Non-pigmented ciliary epithelial cell (primary cell): ENCODE measurements at regions not wholly inside any gene's neighbourhood (a gene's known extent, or its start where the extent isn't known, plus 50 kb on each side); places are given as distances from the start of the nearest gene placed in this dataset.

Source experiments
- DNase-seq: peaks from one replicate; pipeline ENCODE4 v3.0.0-alpha.2; 2010; ENCODE audit warnings: low read depth

- DNase-seq = no peak
Observed at GRCh38 chr9:16312962-16313546, 557.4 kb downstream of the BNC2 start.

GRCh38 chr9:16314476-16314875 is 556.0 kb downstream of the BNC2 start:
- DNase-seq = no peak

GRCh38 chr9:16315720-16316119 is 554.8 kb downstream of the BNC2 start:
- DNase-seq = no peak

- no peak for DNase-seq
Observed at GRCh38 chr9:16316456-16316855, 554.0 kb downstream of the BNC2 start.

GRCh38 chr9:16316911-16317817 is 553.3 kb downstream of the BNC2 start:
- no peak for DNase-seq

- no peak for DNase-seq
Observed at GRCh38 chr9:16318516-16319060, 551.9 kb downstream of the BNC2 start.

- DNase-seq = no peak
Observed at GRCh38 chr9:16319646-16320045, 550.8 kb downstream of the BNC2 start.

- no peak for DNase-seq
Observed at GRCh38 chr9:16320338-16320902, 550.0 kb downstream of the BNC2 start.

- no peak for DNase-seq
Observed at GRCh38 chr9:16321461-16322119, 548.9 kb downstream of the BNC2 start.

GRCh38 chr9:16322849-16323248 is 547.6 kb downstream of the BNC2 start:
- no peak for DNase-seq

- DNase-seq = no peak
Observed at GRCh38 chr9:16325966-16326365, 544.5 kb downstream of the BNC2 start.

GRCh38 chr9:16328349-16328748 is 542.1 kb downstream of the BNC2 start:
- no peak for DNase-seq

- DNase-seq = no peak
Observed at GRCh38 chr9:16329671-16330113, 540.8 kb downstream of the BNC2 start.

- no peak for DNase-seq
Observed at GRCh38 chr9:16331031-16331430, 539.4 kb downstream of the BNC2 start.

- DNase-seq = no peak
Observed at GRCh38 chr9:16331527-16331926, 538.9 kb downstream of the BNC2 start.

GRCh38 chr9:16333691-16334090 is 536.8 kb downstream of the BNC2 start:
- DNase-seq = no peak

GRCh38 chr9:16335788-16336580 is 534.5 kb downstream of the BNC2 start:
- peak; percentile 99 for DNase-seq

- no peak for DNase-seq
Observed at GRCh38 chr9:16336833-16337232, 533.6 kb downstream of the BNC2 start.

GRCh38 chr9:16337322-16338029 is 533.0 kb downstream of the BNC2 start:
- peak; percentile 84 for DNase-seq

GRCh38 chr9:16341177-16341576 is 529.3 kb downstream of the BNC2 start:
- DNase-seq = no peak
